DND-41 (cell line): ENCODE measurements at regions not wholly inside any gene's neighbourhood (a gene's known extent, or its start where the extent isn't known, plus 50 kb on each side); places are given as distances from the start of the nearest gene placed in this dataset.

Experiments
- ATAC-seq: fragments of 200-7000 bp; cut with Tn5 transposase; 3 replicates; pipeline ENCODE4 v1.9.1; 2021; ENCODE audit warnings: low read depth; ENCODE audit not compliant: insufficient read depth
- DNase-seq: peaks from one replicate; pipeline ENCODE4 v3.0.0-alpha.2; 2020
- H2AFZ ChIP-seq: 2 replicates; pipeline ENCODE4 v1.6.0; 2012; ENCODE audit warnings: low read depth, low read length
- H3K27ac ChIP-seq: 2 replicates; pipeline ENCODE4 v1.5.1; 2012; ENCODE audit warnings: low read length, inconsistent platforms
- H3K27me3 ChIP-seq: fragments of 200-600 bp; sonication (generic); 2 replicates; pipeline ENCODE4 v1.6.0; 2012; ENCODE audit warnings: low read length, mild to moderate bottlenecking, inconsistent platforms; ENCODE audit not compliant: insufficient read depth, poor library complexity
- H3K36me3 ChIP-seq: 2 replicates; pipeline ENCODE4 v1.5.1; 2012; ENCODE audit warnings: low read length, inconsistent platforms; ENCODE audit not compliant: insufficient read depth
- H3K4me1 ChIP-seq: 2 replicates; pipeline ENCODE4 v1.5.1; 2012; ENCODE audit warnings: mild to moderate bottlenecking, low read length; ENCODE audit not compliant: insufficient read depth
- H3K4me2 ChIP-seq: 2 replicates; pipeline ENCODE4 v1.6.0; 2012; ENCODE audit warnings: mild to moderate bottlenecking, moderate library complexity, low read length, inconsistent platforms; ENCODE audit not compliant: insufficient read depth
- H3K4me3 ChIP-seq, 2 experiments: fragments of 200-600 bp in 1 of 2; shearing (Covaris generic) in 1 of 2; 2 replicates each; pipeline ENCODE4 v1.5.1; 2012 to 2016; ENCODE audit warnings: inconsistent platforms in 2 of 2, low read length in 2 of 2, mild to moderate bottlenecking in 2 of 2, low read depth in 1 of 2, moderate library complexity in 1 of 2
- H3K79me2 ChIP-seq: 2 replicates; pipeline ENCODE4 v1.6.0; 2012; ENCODE audit warnings: low read length, inconsistent platforms; ENCODE audit not compliant: insufficient read depth
- H3K9ac ChIP-seq: 2 replicates; pipeline ENCODE4 v1.6.0; 2012; ENCODE audit warnings: low read depth, mild to moderate bottlenecking, inconsistent platforms, low read length, moderate library complexity
- H3K9me3 ChIP-seq: 2 replicates; pipeline ENCODE4 v1.5.1; 2012; ENCODE audit warnings: low read length, moderate library complexity, mild to moderate bottlenecking, inconsistent platforms; ENCODE audit not compliant: insufficient read depth, severe bottlenecking
- H4K20me1 ChIP-seq: 2 replicates; pipeline ENCODE4 v1.6.0; 2012; ENCODE audit warnings: low read length; ENCODE audit not compliant: insufficient read depth
- EZH2 ChIP-seq: IDR thresholded peaks from 3 replicates; pipeline ENCODE4 v1.6.1; 2012; ENCODE audit warnings: borderline replicate concordance, low read depth, mild to moderate bottlenecking, moderate library complexity, low read length, inconsistent platforms; ENCODE audit not compliant: severe bottlenecking
- TF ChIP-seq, protein P1 (sequence below): IDR thresholded peaks from 2 replicates; pipeline ENCODE4 v1.5.1; 2012; ENCODE audit warnings: borderline replicate concordance, low read length, moderate library complexity, mild to moderate bottlenecking; ENCODE audit not compliant: poor library complexity, severe bottlenecking; ENCODE audit errors: extremely low read depth

DNA sequence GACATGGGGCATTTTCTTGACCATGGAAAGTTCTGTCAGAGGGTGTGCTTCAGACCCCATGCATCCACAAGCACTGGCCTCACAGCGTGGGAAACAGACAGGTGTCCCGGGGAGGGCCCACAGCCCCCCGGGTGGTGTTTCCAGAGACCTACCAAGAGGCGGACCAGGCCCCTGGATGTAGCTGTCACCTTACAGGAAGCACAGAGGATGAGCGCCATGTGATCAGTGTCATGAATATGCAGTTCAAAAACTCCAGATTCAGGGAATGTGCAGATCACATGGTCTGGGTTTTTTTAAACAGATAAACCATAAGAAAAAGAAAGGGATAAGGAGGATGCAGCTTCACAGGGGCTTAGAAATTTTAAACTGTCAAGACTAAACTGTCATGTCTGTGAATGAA, 61.0 kb upstream of the SPATA13 start:
- Histone ChIP-seq H2AFZ (no peak overlapping the region), H3K4me3 (no peak overlapping the region), H3K79me2 (no peaks in the 10 kb centered on the region), H3K27me3 (no peaks in the 10 kb centered on the region), H4K20me1 (no peaks in the 10 kb centered on the region), H3K9ac (no peak overlapping the region), H3K36me3 (no peaks in the 10 kb centered on the region), H3K27ac (no peak overlapping the region), H3K4me2 (no peak overlapping the region), H3K4me1 (peaks cover 21% of the 10 kb centered on the region), H3K9me3 (no peaks in the 10 kb centered on the region)
- TF ChIP-seq, protein P1, sequence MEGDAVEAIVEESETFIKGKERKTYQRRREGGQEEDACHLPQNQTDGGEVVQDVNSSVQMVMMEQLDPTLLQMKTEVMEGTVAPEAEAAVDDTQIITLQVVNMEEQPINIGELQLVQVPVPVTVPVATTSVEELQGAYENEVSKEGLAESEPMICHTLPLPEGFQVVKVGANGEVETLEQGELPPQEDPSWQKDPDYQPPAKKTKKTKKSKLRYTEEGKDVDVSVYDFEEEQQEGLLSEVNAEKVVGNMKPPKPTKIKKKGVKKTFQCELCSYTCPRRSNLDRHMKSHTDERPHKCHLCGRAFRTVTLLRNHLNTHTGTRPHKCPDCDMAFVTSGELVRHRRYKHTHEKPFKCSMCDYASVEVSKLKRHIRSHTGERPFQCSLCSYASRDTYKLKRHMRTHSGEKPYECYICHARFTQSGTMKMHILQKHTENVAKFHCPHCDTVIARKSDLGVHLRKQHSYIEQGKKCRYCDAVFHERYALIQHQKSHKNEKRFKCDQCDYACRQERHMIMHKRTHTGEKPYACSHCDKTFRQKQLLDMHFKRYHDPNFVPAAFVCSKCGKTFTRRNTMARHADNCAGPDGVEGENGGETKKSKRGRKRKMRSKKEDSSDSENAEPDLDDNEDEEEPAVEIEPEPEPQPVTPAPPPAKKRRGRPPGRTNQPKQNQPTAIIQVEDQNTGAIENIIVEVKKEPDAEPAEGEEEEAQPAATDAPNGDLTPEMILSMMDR = no peak
- DNase-seq (no peak), ATAC-seq (no peak)

DNA sequence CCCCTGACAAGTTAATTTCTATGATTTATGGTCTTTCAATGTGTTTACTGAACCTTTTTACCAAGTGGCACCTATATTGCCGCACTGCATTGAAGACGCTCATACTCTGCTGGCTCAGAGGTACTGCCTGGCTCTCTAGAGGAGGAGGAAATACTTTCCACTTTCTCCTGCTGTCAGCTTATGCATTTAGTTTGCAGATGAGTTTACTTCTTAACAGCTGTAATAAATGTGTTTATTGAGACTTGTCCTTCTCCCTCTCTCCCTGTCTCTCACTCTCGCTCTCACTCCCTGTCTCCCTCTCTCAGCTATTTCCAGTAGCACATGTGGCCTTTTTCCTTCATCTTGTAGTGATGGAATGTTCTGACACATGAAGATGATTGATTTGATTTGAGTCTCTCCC, 60.3 kb upstream of the SPATA13 start:
- Histone ChIP-seq H3K27me3 (no peaks in the 10 kb centered on the region), H3K79me2 (no peaks in the 10 kb centered on the region), H3K4me1 (peaks cover 21% of the 10 kb centered on the region), H3K4me2 (no peak overlapping the region), H3K4me3 (no peak overlapping the region), H3K9ac (no peak overlapping the region), H3K36me3 (no peaks in the 10 kb centered on the region), H3K9me3 (no peaks in the 10 kb centered on the region), H4K20me1 (no peaks in the 10 kb centered on the region), H2AFZ (no peak overlapping the region), H3K27ac (no peak overlapping the region)
- ATAC-seq (no peak), DNase-seq (no peak)
- TF ChIP-seq EZH2 = no peak
- TF ChIP-seq, protein P1 = no peak

DNA sequence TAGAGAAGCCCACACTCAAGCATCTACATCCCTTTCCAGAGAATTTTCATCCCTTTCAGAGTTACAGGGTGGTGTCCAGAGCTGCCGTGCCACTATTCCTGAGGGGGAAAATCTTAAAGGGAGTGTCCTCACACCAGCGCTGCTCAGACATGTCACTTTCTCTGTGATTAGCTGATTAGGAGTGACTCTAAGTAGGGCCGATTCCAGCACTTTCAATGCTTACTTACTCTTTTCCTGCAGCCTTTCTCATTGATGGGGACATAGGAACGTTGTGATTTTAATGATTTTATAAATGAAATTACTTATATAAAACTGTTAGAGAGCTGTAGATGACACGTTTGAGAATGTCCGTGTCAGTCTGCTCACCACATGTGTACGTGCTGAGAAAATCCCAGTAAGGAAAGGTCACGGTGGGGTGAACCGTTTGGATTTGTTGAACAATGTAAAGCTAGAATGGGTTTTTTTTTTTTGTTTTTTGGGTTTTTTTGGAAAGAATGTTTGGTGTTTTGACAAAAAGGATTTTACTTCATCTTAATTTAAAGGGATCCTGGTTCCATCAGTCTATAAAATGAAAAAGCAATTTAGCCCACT, 56.6 kb upstream of the SPATA13 start:
- DNase-seq (no peak), ATAC-seq (no peak)
- no peak overlapping the region for H3K4me2 ChIP-seq
- no peak overlapping the region for H2AFZ ChIP-seq
- H3K9ac ChIP-seq = no peak overlapping the region
- no peaks in the 10 kb centered on the region for H3K27me3 ChIP-seq
- H3K4me1 ChIP-seq = no peaks in the 10 kb centered on the region
- no peaks in the 10 kb centered on the region for H3K36me3 ChIP-seq
- TF ChIP-seq, protein P1 = no peak
- TF ChIP-seq EZH2 = no peak
- no peaks in the 10 kb centered on the region for H3K79me2 ChIP-seq
- no peak overlapping the region for H3K27ac ChIP-seq
- H4K20me1 ChIP-seq = no peaks in the 10 kb centered on the region
- H3K9me3 ChIP-seq = no peaks in the 10 kb centered on the region
- no peak overlapping the region for H3K4me3 ChIP-seq

DNA sequence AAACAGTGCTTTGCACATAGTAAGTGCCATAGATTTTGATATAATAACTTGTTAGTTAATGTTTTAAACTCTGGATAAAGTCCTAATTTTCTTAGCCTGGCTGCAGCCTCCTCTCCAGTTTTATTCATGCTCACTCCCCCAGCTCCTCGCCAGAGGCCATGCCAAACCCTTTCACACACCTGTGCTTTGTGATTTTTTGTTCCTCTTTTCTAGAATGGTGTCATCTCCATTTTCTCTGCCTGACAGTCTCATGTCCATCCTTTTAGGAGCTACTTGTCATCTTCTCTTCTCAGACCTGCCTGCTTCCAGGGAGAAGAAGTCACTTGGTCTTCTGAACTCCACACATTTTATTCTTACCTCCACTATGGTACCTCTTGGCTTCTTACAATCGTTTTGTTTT, 55.8 kb upstream of the SPATA13 start:
- H3K9me3 ChIP-seq = no peaks in the 10 kb centered on the region
- H3K4me1 ChIP-seq = no peaks in the 10 kb centered on the region
- H3K36me3 ChIP-seq = no peaks in the 10 kb centered on the region
- H3K27ac ChIP-seq = no peak overlapping the region
- TF ChIP-seq, protein P1 = no peak
- no peak for TF ChIP-seq EZH2
- no peak overlapping the region for H3K4me2 ChIP-seq
- H3K9ac ChIP-seq = no peak overlapping the region
- no peaks in the 10 kb centered on the region for H3K79me2 ChIP-seq
- no peaks in the 10 kb centered on the region for H4K20me1 ChIP-seq
- H3K4me3 ChIP-seq = no peak overlapping the region
- no peak for ATAC-seq
- H2AFZ ChIP-seq = no peak overlapping the region
- H3K27me3 ChIP-seq = no peaks in the 10 kb centered on the region
- DNase-seq = no peak
